Liver (tissue), 8 donors: ENCODE measurements at regions not wholly inside any gene's neighbourhood (a gene's known extent, or its start where the extent isn't known, plus 50 kb on each side); places are given as distances from the start of the nearest gene placed in this dataset.
A peak's percentile ranks its signal among the peaks of the same experiment; 100 is the strongest.

Experiments used
- DNase-seq: peaks from one replicate; pipeline ENCODE4 v3.0.0-alpha.2; 2017; ENCODE audit warnings: low spot score
- H3K27ac ChIP-seq, 2 donors: one replicate each; pipeline ENCODE4 v1.7.0; 2013; ENCODE audit warnings: inconsistent platforms in 2 of 2, low read length in 2 of 2, control low read depth in 1 of 2, low read depth in 1 of 2, mild to moderate bottlenecking in 1 of 2
- H3K27me3 ChIP-seq, 4 donors: one replicate each; pipeline versions ENCODE4 v1.6.1 to v1.7.0; 2013; ENCODE audit warnings: low read length in 3 of 4, inconsistent platforms in 1 of 4, mild to moderate bottlenecking in 1 of 4, moderate library complexity in 1 of 4; ENCODE audit not compliant: control insufficient read depth in 4 of 4, insufficient read depth in 4 of 4
- H3K36me3 ChIP-seq, 4 donors: one replicate each; pipeline versions ENCODE4 v1.6.1 to v1.7.0; 2013; ENCODE audit warnings: low read length in 3 of 4, mild to moderate bottlenecking in 3 of 4, low read depth in 1 of 4, moderate library complexity in 1 of 4; ENCODE audit not compliant: control insufficient read depth in 4 of 4, insufficient read depth in 3 of 4
- H3K4me1 ChIP-seq, 4 donors: one replicate each; pipeline versions ENCODE4 v1.6.1 to v1.7.0; 2013; ENCODE audit warnings: low read length in 3 of 4, mild to moderate bottlenecking in 3 of 4, moderate library complexity in 1 of 4; ENCODE audit not compliant: control insufficient read depth in 4 of 4, insufficient read depth in 4 of 4
- H3K4me3 ChIP-seq, 3 donors: one replicate each; pipeline versions ENCODE4 v1.6.1 to v1.7.0; 2013; ENCODE audit warnings: low read length in 3 of 3, control low read depth in 1 of 3, low read depth in 1 of 3, mild to moderate bottlenecking in 1 of 3
- H3K9ac ChIP-seq, 2 donors: one replicate each; pipeline ENCODE4 v1.7.0; 2013; ENCODE audit warnings: low read length in 2 of 2, mild to moderate bottlenecking in 2 of 2, moderate library complexity in 2 of 2, control low read depth in 1 of 2, low read depth in 1 of 2
- H3K9me3 ChIP-seq, 4 donors: one replicate each; pipeline versions ENCODE4 v1.6.1 to v1.7.0; 2013; ENCODE audit warnings: low read length in 3 of 4; ENCODE audit not compliant: control insufficient read depth in 4 of 4
- EGR1 ChIP-seq, 2 donors: IDR thresholded peaks; 2 replicates each; pipeline ENCODE4 v1.6.1; 2016 to 2018; ENCODE audit warnings: antibody characterized with exemption in 2 of 2, low read depth in 2 of 2
- FOXA1 ChIP-seq: IDR thresholded peaks from 2 replicates; pipeline ENCODE4 v1.6.1; 2016; ENCODE audit warnings: antibody characterized with exemption
- FOXA2 ChIP-seq: IDR thresholded peaks from 2 replicates; pipeline ENCODE4 v1.6.1; 2016; ENCODE audit warnings: antibody characterized with exemption
- GABPA ChIP-seq, 2 donors: IDR thresholded peaks in 1 of 2; conservative IDR thresholded peaks in 1 of 2; 2 replicates each; pipeline ENCODE4 v1.6.1; 2016; ENCODE audit warnings: antibody characterized with exemption in 2 of 2, mild to moderate bottlenecking in 1 of 2, moderate library complexity in 1 of 2
- HNF4A ChIP-seq, 2 donors: conservative IDR thresholded peaks; 2 replicates each; pipeline ENCODE4 v1.6.1; 2016; ENCODE audit warnings: antibody characterized with exemption in 2 of 2, mild to moderate bottlenecking in 2 of 2
- HNF4G ChIP-seq: IDR thresholded peaks from 2 replicates; pipeline ENCODE4 v1.6.1; 2016; ENCODE audit warnings: antibody characterized with exemption
- JUND ChIP-seq, 2 donors: IDR thresholded peaks; 2 replicates each; pipeline ENCODE4 v1.6.1; 2016; ENCODE audit warnings: antibody characterized with exemption in 2 of 2
- NR2F2 ChIP-seq: IDR thresholded peaks from 2 replicates; pipeline ENCODE4 v1.6.1; 2016; ENCODE audit warnings: antibody characterized with exemption
- RAD21 ChIP-seq, 2 donors: IDR thresholded peaks; 2 replicates each; pipeline ENCODE4 v1.6.1; 2016; ENCODE audit warnings: antibody characterized with exemption in 2 of 2, mild to moderate bottlenecking in 2 of 2
- RXRA ChIP-seq, 2 donors: IDR thresholded peaks; 2 replicates each; pipeline ENCODE4 v1.6.1; 2017 to 2018; ENCODE audit warnings: antibody characterized with exemption in 2 of 2, mild to moderate bottlenecking in 1 of 2
- TAF1 ChIP-seq: conservative IDR thresholded peaks from 2 replicates; pipeline ENCODE4 v1.6.1; 2016; ENCODE audit warnings: antibody characterized with exemption, mild to moderate bottlenecking
- YY1 ChIP-seq: IDR thresholded peaks from 2 replicates; pipeline ENCODE4 v1.6.1; 2016; ENCODE audit warnings: antibody characterized with exemption, mild to moderate bottlenecking
- WGBS: extraction: QIAGEN DNeasy Blood & Tissue Kit; methylation state at CpG from one replicate; pipeline ENCODE4 v1.1.7; 2013; 5-methylcytosine and 5-hydroxymethylcytosine counted together
- TF ChIP-seq, protein P1 (sequence below): fragments of 150-350 bp; IDR thresholded peaks from 2 replicates; pipeline ENCODE4 v1.5.1; 2017; ENCODE audit warnings: improper control_type of control experiment, low read depth, low read length; ENCODE audit not compliant: missing input control
- TF ChIP-seq, protein P2 (sequence below): IDR thresholded peaks from 2 replicates; pipeline ENCODE4 v1.6.1; 2016; ENCODE audit warnings: antibody characterized with exemption
- TF ChIP-seq, protein P3 (sequence below): IDR thresholded peaks from 2 replicates; pipeline ENCODE4 v1.6.1; 2016; ENCODE audit warnings: antibody characterized with exemption
- TF ChIP-seq, protein P4 (sequence below): IDR thresholded peaks from 2 replicates; pipeline ENCODE4 v1.6.1; 2016; ENCODE audit warnings: antibody characterized with exemption
- donor health status: healthy.
- donor health status: healthy.
- donor health status: healthy.
- donor health status: healthy.
- donor health status: healthy.

DNA sequence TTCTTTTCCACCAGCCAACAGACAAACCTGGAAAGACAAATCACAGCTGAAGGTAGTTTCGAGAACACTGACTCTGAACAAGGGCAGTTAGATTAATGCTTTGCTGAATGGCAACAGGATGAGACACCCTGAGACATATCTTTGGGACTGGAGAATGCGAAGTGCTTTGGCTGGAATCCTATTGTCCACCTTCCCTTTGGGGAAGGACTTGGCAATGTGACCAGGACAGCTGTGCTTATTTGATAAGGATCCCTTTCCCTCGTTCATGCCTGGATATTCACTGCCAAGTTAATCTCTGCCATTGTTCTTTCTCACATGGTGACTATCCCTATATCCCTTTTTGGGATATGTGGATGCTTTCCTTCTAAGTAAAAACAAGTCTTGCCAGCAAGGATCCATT is 537.1 kb upstream of the SEL1L start:
- 49% methylated on average over 3 of the region's 3 CpGs for WGBS
- no peak overlapping the region for H3K4me3 ChIP-seq
- no peak overlapping the region for H3K9ac ChIP-seq
- no peaks in the 10 kb centered on the region for H3K4me1 ChIP-seq
- no peaks in the 10 kb centered on the region for H3K36me3 ChIP-seq
- peaks cover 0 to 4% (median 0%) of the 10 kb centered on the region in 4 donors for H3K27me3 ChIP-seq
- TF ChIP-seq, protein P1, sequence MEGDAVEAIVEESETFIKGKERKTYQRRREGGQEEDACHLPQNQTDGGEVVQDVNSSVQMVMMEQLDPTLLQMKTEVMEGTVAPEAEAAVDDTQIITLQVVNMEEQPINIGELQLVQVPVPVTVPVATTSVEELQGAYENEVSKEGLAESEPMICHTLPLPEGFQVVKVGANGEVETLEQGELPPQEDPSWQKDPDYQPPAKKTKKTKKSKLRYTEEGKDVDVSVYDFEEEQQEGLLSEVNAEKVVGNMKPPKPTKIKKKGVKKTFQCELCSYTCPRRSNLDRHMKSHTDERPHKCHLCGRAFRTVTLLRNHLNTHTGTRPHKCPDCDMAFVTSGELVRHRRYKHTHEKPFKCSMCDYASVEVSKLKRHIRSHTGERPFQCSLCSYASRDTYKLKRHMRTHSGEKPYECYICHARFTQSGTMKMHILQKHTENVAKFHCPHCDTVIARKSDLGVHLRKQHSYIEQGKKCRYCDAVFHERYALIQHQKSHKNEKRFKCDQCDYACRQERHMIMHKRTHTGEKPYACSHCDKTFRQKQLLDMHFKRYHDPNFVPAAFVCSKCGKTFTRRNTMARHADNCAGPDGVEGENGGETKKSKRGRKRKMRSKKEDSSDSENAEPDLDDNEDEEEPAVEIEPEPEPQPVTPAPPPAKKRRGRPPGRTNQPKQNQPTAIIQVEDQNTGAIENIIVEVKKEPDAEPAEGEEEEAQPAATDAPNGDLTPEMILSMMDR, result no peak
- TF ChIP-seq RXRA (IDR thresholded peaks at IDR 0.05) (no peak), RAD21 (IDR thresholded peaks at IDR 0.05) (no peak), FOXA1 (no peak), GABPA (IDR thresholded peaks at IDR 0.05 in 1 of 2, conservative IDR thresholded peaks at IDR 0.05 in 1 of 2) (no peak), TAF1 (no peak), NR2F2 (no peak), FOXA2 (no peak), EGR1 (IDR thresholded peaks at IDR 0.05; ENCODE audit: low read depth in 2 of 2) (no peak)
- TF ChIP-seq, protein P2, sequence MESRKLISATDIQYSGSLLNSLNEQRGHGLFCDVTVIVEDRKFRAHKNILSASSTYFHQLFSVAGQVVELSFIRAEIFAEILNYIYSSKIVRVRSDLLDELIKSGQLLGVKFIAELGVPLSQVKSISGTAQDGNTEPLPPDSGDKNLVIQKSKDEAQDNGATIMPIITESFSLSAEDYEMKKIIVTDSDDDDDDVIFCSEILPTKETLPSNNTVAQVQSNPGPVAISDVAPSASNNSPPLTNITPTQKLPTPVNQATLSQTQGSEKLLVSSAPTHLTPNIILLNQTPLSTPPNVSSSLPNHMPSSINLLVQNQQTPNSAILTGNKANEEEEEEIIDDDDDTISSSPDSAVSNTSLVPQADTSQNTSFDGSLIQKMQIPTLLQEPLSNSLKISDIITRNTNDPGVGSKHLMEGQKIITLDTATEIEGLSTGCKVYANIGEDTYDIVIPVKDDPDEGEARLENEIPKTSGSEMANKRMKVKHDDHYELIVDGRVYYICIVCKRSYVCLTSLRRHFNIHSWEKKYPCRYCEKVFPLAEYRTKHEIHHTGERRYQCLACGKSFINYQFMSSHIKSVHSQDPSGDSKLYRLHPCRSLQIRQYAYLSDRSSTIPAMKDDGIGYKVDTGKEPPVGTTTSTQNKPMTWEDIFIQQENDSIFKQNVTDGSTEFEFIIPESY, result no peak
- TF ChIP-seq, protein P3, sequence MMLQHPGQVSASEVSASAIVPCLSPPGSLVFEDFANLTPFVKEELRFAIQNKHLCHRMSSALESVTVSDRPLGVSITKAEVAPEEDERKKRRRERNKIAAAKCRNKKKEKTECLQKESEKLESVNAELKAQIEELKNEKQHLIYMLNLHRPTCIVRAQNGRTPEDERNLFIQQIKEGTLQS, result no peak
- no peak overlapping the region for H3K27ac ChIP-seq
- DNase-seq, result no peak
- H3K9me3 ChIP-seq, result no peaks in the 10 kb centered on the region

DNA sequence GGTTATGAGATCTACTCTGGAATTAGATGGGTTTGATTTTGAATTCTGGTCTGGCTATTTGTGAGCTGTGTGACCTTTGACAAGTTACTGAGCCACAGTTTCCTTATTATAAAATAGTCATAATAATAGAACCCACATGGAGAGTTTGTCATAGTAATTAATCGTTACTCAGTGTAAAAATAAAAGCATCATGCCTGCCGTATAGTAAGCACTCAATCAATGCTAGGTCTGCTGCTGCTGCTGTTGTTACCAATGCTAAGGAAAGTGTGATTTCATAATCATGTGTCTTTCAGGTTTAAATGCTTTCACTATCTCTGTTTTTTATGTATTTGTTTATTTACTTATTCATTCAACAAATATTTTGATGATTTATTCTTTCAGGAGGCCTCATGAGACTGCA is 539.9 kb upstream of the SEL1L start:
- Histone ChIP-seq H3K4me1 (no peaks in the 10 kb centered on the region), H3K9ac (no peak overlapping the region), H3K36me3 (no peaks in the 10 kb centered on the region), H3K27me3 (peaks cover 0 to 4% (median 0%) of the 10 kb centered on the region in 4 donors), H3K9me3 (no peaks in the 10 kb centered on the region), H3K27ac (no peak overlapping the region), H3K4me3 (no peak overlapping the region)
- no peak for DNase-seq
- TF ChIP-seq HNF4G, result no peak
- TF ChIP-seq, protein P3, result no peak
- 65% methylated on average over 2 of the region's 2 CpGs for WGBS

DNA sequence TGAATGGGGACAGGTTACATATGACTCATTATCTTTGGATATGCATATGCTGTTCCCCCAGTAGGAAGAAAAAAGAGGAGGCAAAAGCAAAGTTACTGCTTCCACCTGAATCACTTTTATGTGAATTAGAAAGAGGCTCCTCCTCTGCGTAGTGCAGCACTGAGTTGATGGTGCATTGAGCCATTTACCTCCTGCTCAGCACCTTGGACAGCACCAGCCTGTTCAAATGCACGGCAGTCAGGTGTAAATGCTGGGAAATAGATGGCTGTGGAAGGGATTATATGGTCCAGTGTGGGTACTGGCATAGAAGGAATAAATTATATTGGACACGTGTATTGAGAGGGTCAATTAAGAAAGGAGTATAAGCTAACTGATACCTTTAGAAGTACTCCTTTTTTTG is 541.9 kb upstream of the SEL1L start:
- WGBS, result 7% methylated on average over 3 of the region's 3 CpGs
- no peak overlapping the region for H3K9ac ChIP-seq
- peaks cover 0 to 3% (median 0%) of the 10 kb centered on the region in 4 donors for H3K27me3 ChIP-seq
- H3K4me3 ChIP-seq, result no peak overlapping the region
- H3K4me1 ChIP-seq, result no peaks in the 10 kb centered on the region
- peak; percentile 40 for DNase-seq
- no peaks in the 10 kb centered on the region for H3K9me3 ChIP-seq
- H3K27ac ChIP-seq, result no peak overlapping the region
- no peaks in the 10 kb centered on the region for H3K36me3 ChIP-seq
- TF ChIP-seq TAF1, result no peak
- TF ChIP-seq, protein P4, sequence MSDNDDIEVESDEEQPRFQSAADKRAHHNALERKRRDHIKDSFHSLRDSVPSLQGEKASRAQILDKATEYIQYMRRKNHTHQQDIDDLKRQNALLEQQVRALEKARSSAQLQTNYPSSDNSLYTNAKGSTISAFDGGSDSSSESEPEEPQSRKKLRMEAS, result no peak
- TF ChIP-seq NR2F2, result no peak
- TF ChIP-seq HNF4A (conservative IDR thresholded peaks at IDR 0.05), result no peak
- TF ChIP-seq JUND (IDR thresholded peaks at IDR 0.05), result no peak
- no peak for TF ChIP-seq FOXA1
- no peak for TF ChIP-seq HNF4G
- no peak for TF ChIP-seq YY1
- TF ChIP-seq, protein P1, result no peak
- TF ChIP-seq, protein P2, result no peak
